Endothelial cell of umbilical vein (primary cell): ENCODE measurements at regions not wholly inside any gene's neighbourhood (a gene's known extent, or its start where the extent isn't known, plus 50 kb on each side); places are given as distances from the start of the nearest gene placed in this dataset.
"Not testable (repeated sequence)": the region's sequence is repeated elsewhere in the genome, so short reads cannot be mapped to it uniquely, and the experiment has no call there.

Experiments used
- BruUV-seq: library from RNA; stranded (reverse); fragments of 400-500 nt; replicated peaks from 2 replicates; lab custom pipeline; 2021; lab: Mats Ljungman, UMichigan
- CTCF ChIA-PET: fragments of 300-600, 350-600 bp; sonication (Branson Sonifier 250); formaldehyde crosslinking; loops from one replicate; lab custom pipeline; 2021; ENCODE audit warnings: antibody characterized with exemption, inconsistent platforms; lab: Charles Lee
- POLR2A ChIA-PET: fragments of 300-600, 350-600 bp; sonication (Branson Sonifier 250); formaldehyde crosslinking; loops from one replicate; lab custom pipeline; 2021; ENCODE audit warnings: antibody characterized with exemption, inconsistent platforms; lab: Charles Lee
- DNase-seq: peaks from one replicate; pipeline ENCODE4 v3.0.0-alpha.2; 2011; ENCODE audit warnings: low read depth, low spot score
- FAIRE-seq: peaks from 2 replicates; lab custom pipeline; 2011; peaks lifted over from hg19 to GRCh38; lab: Jason Lieb, UNC
- H2AFZ ChIP-seq: 2 replicates; pipeline ENCODE4 v1.6.0; 2012; ENCODE audit warnings: low read depth, low read length, control low read depth, inconsistent platforms
- H3K27ac ChIP-seq: 2 replicates; pipeline ENCODE4 v1.5.1; 2011; ENCODE audit warnings: low read depth, mild to moderate bottlenecking, control low read depth, low read length, moderate library complexity; ENCODE audit not compliant: insufficient read depth
- H3K27me3 ChIP-seq, 2 experiments: 2 replicates each; pipeline versions ENCODE4 v1.6.0 to v1.6.1; 2011; ENCODE audit warnings: low read length in 2 of 2, mixed read lengths in 1 of 2; ENCODE audit not compliant: control insufficient read depth in 2 of 2, insufficient read depth in 2 of 2
- H3K36me3 ChIP-seq, 2 experiments: 2 replicates in 1 of 2; 3 replicates in 1 of 2; pipeline ENCODE4 v1.5.1; 2011; ENCODE audit warnings: low read length in 2 of 2, mild to moderate bottlenecking in 1 of 2, moderate library complexity in 1 of 2; ENCODE audit not compliant: control insufficient read depth in 2 of 2, insufficient read depth in 2 of 2; ENCODE audit errors: extremely low read depth in 1 of 2
- H3K4me1 ChIP-seq: 3 replicates; pipeline ENCODE4 v1.5.1; 2011; ENCODE audit warnings: mild to moderate bottlenecking, low read length; ENCODE audit not compliant: control insufficient read depth, insufficient read depth; ENCODE audit errors: extremely low read depth
- H3K4me2 ChIP-seq: 2 replicates; pipeline ENCODE4 v1.6.1; 2011; ENCODE audit warnings: low read length, control low read depth, mixed read lengths; ENCODE audit not compliant: insufficient read depth
- H3K4me3 ChIP-seq, 3 experiments: fragments of 200-600 bp in 1 of 3; sonication (generic), shearing (Covaris generic) in 1 of 3; replicated peaks in 1 of 3; 2 replicates each; pipeline ENCODE4 v1.5.1; 2011 to 2016; ENCODE audit warnings: control low read depth in 3 of 3, low read length in 3 of 3, mild to moderate bottlenecking in 2 of 3, inconsistent platforms in 1 of 3, low read depth in 1 of 3, moderate library complexity in 1 of 3; ENCODE audit not compliant: insufficient read depth in 1 of 3
- H3K79me2 ChIP-seq: 2 replicates; pipeline ENCODE4 v1.6.0; 2012; ENCODE audit warnings: low read length, inconsistent platforms; ENCODE audit not compliant: control insufficient read depth, insufficient read depth
- H3K9ac ChIP-seq: replicated peaks from 2 replicates; pipeline ENCODE3; 2011; ENCODE audit warnings: low read length, control low read depth; ENCODE audit not compliant: insufficient read depth; ENCODE audit errors: extremely low read depth
- H3K9me1 ChIP-seq: replicated peaks from 3 replicates; pipeline ENCODE4 v1.6.0; 2011; ENCODE audit warnings: mild to moderate bottlenecking, low read length; ENCODE audit not compliant: control insufficient read depth, insufficient read depth; ENCODE audit errors: extremely low read depth
- H3K9me3 ChIP-seq: replicated peaks from 2 replicates; pipeline ENCODE4 v1.5.1; 2012; ENCODE audit warnings: low read length, inconsistent platforms; ENCODE audit not compliant: control insufficient read depth, insufficient read depth
- H4K20me1 ChIP-seq: replicated peaks from 2 replicates; pipeline ENCODE3; 2011; ENCODE audit warnings: mild to moderate bottlenecking, low read length; ENCODE audit not compliant: control insufficient read depth, insufficient read depth; ENCODE audit errors: extremely low read depth
- CTCF ChIP-seq, 2 donors: IDR thresholded peaks; 1 replicate in 1 of 2; 2 replicates in 1 of 2; pipeline ENCODE4 v1.5.1; 2011; ENCODE audit warnings: low read length in 2 of 2, mild to moderate bottlenecking in 2 of 2, moderate library complexity in 2 of 2, control low read depth in 1 of 2, inconsistent platforms in 1 of 2, low read depth in 1 of 2; ENCODE audit not compliant: insufficient read depth in 1 of 2; ENCODE audit errors: extremely low read depth in 1 of 2
- EZH2 ChIP-seq: IDR thresholded peaks from 2 replicates; pipeline ENCODE4 v1.6.1; 2012; ENCODE audit warnings: borderline replicate concordance, low read depth, mild to moderate bottlenecking, moderate library complexity, low read length, inconsistent platforms; ENCODE audit not compliant: severe bottlenecking
- FOS ChIP-seq: IDR thresholded peaks from 2 replicates; pipeline ENCODE4 v1.6.1; 2011; ENCODE audit warnings: mild to moderate bottlenecking, low read length, moderate library complexity, borderline replicate concordance; ENCODE audit not compliant: insufficient read depth
- GATA2 ChIP-seq: IDR thresholded peaks from 2 replicates; pipeline ENCODE4 v1.7.0; 2011; ENCODE audit warnings: low read depth, mild to moderate bottlenecking, moderate library complexity, mixed read lengths, low read length; ENCODE audit not compliant: insufficient read length, insufficient read depth
- JUN ChIP-seq: IDR thresholded peaks from 2 replicates; pipeline ENCODE4 v1.6.1; 2011; ENCODE audit warnings: borderline replicate concordance, low read depth; ENCODE audit not compliant: insufficient read length, insufficient read depth
- MAX ChIP-seq: IDR thresholded peaks from 2 replicates; pipeline ENCODE4 v1.6.1; 2011; ENCODE audit not compliant: insufficient read depth, insufficient read length
- MYC ChIP-seq: IDR thresholded peaks from one replicate; pipeline ENCODE4 v1.6.1; 2011; ENCODE audit warnings: mild to moderate bottlenecking, low read depth, low read length
- POLR2A ChIP-seq: IDR thresholded peaks from 2 replicates; pipeline ENCODE4 v1.6.1; 2012; ENCODE audit warnings: low read depth, mild to moderate bottlenecking, control low read depth, low read length
- POLR2AphosphoS5 ChIP-seq: IDR thresholded peaks from 2 replicates; pipeline ENCODE4 v1.6.1; 2012; ENCODE audit warnings: low read depth, mild to moderate bottlenecking, control low read depth, low read length, moderate library complexity; ENCODE audit not compliant: insufficient read depth
- dilution Hi-C: fragments of 300-500 bp; cut with MboI; formaldehyde crosslinking; loops from one replicate; pipeline ENCODE4 v1.15.0; 2019; ENCODE audit warnings: low sequenced_read_pairs; ENCODE audit not compliant: extremely low pct_ligation_motif_present
- intact Hi-C: fragments of 100-400 bp; cut with micrococcal nuclease; formaldehyde crosslinking; loops from one replicate; pipeline ENCODE4 v1.10.0; 2022

GRCh38 chr12:30272515-30272914 lies 423.2 kb downstream of the IPO8 start:
- intact Hi-C loops, FAIRE-seq, H3K36me3 ChIP-seq, H2AFZ ChIP-seq, H3K4me1 ChIP-seq, H3K27me3 ChIP-seq, H3K9me3 ChIP-seq, H3K79me2 ChIP-seq, H4K20me1 ChIP-seq, H3K27ac ChIP-seq, BruUV-seq, CTCF ChIA-PET, dilution Hi-C loops, DNase-seq, POLR2A ChIA-PET, H3K4me3 ChIP-seq, H3K9me1 ChIP-seq, H3K4me2 ChIP-seq, H3K9ac ChIP-seq: not testable (repeated sequence)

DNA sequence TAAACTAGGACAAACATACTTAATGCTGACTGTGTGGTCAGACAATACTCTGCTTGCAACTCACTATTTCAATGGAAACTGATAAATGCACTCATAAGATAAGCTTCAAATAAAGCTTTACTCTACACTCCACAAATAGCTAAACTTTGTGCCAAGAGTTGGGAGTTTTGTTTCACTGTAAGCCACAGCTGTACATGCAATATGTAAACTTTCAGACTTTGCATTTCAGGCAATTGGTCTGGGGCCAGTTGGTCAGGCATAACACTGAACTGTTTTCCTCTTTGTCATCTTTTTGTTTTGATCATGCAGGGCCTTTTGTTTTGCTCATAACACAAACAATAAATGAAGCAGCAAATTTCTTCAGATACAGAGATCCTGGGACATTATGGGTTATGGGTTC lies 426.2 kb downstream of the IPO8 start:
- no peak overlapping the region for H2AFZ ChIP-seq
- H3K4me3 ChIP-seq = no peak overlapping the region
- H3K9me1 ChIP-seq = no peaks in the 10 kb centered on the region
- intact Hi-C loops = no loop called here
- H4K20me1 ChIP-seq = no peaks in the 10 kb centered on the region
- no peaks in the 10 kb centered on the region for H3K9me3 ChIP-seq
- ChIA-PET POLR2A (no interaction called here), CTCF (no interaction called here)
- TF ChIP-seq JUN (no peak), POLR2AphosphoS5 (no peak), MAX (no peak), MYC (no peak), EZH2 (no peak), FOS (no peak), CTCF (IDR thresholded peaks at IDR 0.05; ENCODE audit: extremely low read depth in 1 of 2, insufficient read depth in 1 of 2, low read depth in 1 of 2, low read length in 2 of 2) (no peak), GATA2 (no peak), POLR2A (no peak)
- FAIRE-seq = no peak
- dilution Hi-C loops = no loop called here
- H3K9ac ChIP-seq = no peak overlapping the region
- BruUV-seq = no TSS peak
- DNase-seq = no peak
- H3K4me2 ChIP-seq = no peak overlapping the region
- H3K27me3 ChIP-seq = peaks cover 0 to 2% of the 10 kb centered on the region in 2 experiments
- no peaks in the 10 kb centered on the region for H3K4me1 ChIP-seq
- no peak overlapping the region for H3K27ac ChIP-seq
- H3K36me3 ChIP-seq = no peaks in the 10 kb centered on the region
- no peaks in the 10 kb centered on the region for H3K79me2 ChIP-seq
